IMR-90 (cell line): ENCODE measurements at regions not wholly inside any gene's neighbourhood (a gene's known extent, or its start where the extent isn't known, plus 50 kb on each side); places are given as distances from the start of the nearest gene placed in this dataset.

Experiments
- ATAC-seq: fragments of 200-7000 bp; cut with Tn5 transposase; 2 replicates; pipeline ENCODE4 v1.9.1; 2020; ENCODE audit warnings: low read depth, mild to moderate bottlenecking, moderate library complexity
- BruUV-seq: library from RNA; stranded (reverse); fragments of 400-500 nt; replicated peaks from 2 replicates; lab custom pipeline; 2021; lab: Mats Ljungman, UMichigan
- CTCF ChIA-PET: fragments of 300-600 bp; formaldehyde crosslinking; extraction: SDS; loops from one replicate; lab custom pipeline; 2021; ENCODE audit warnings: antibody characterized with exemption; lab: Yijun Ruan, JAX
- POLR2A ChIA-PET: fragments of 300-600 bp; sonication (Branson Sonifier 250); formaldehyde crosslinking; loops from one replicate; lab custom pipeline; 2022; ENCODE audit warnings: antibody characterized with exemption; ENCODE audit not compliant: unreplicated experiment; lab: Charles Lee
- DNase-seq: peaks from one replicate; pipeline ENCODE4 v3.0.0; 2013
- H2AFZ ChIP-seq: replicated peaks from 2 replicates; pipeline ENCODE3; 2013; ENCODE audit warnings: low read length, mild to moderate bottlenecking; ENCODE audit not compliant: poor library complexity
- H2AK5ac ChIP-seq: 2 replicates; pipeline ENCODE4 v1.6.1; 2013; ENCODE audit warnings: low read depth, low read length, inconsistent platforms
- H2AK9ac ChIP-seq: replicated peaks from 2 replicates; pipeline ENCODE3; 2013; ENCODE audit warnings: mild to moderate bottlenecking, low read depth, low read length, moderate library complexity; ENCODE audit not compliant: poor library complexity
- H2BK120ac ChIP-seq: 2 replicates; pipeline ENCODE4 v1.6.1; 2013; ENCODE audit warnings: low read depth, low read length, inconsistent platforms
- H2BK15ac ChIP-seq: 3 replicates; pipeline ENCODE4 v1.6.1; 2013; ENCODE audit warnings: low read depth, low read length, inconsistent platforms
- H2BK20ac ChIP-seq: 2 replicates; pipeline ENCODE4 v1.6.1; 2013; ENCODE audit warnings: low read depth, mild to moderate bottlenecking, inconsistent platforms, low read length, moderate library complexity
- H2BK5ac ChIP-seq: 2 replicates; pipeline ENCODE4 v1.6.1; 2013; ENCODE audit warnings: mild to moderate bottlenecking, low read depth, low read length, inconsistent platforms; ENCODE audit not compliant: poor library complexity, severe bottlenecking
- H3K14ac ChIP-seq: replicated peaks from 2 replicates; pipeline ENCODE4 v1.6.1; 2013; ENCODE audit warnings: low read depth, low read length, inconsistent platforms
- H3K18ac ChIP-seq: 2 replicates; pipeline ENCODE4 v1.6.1; 2013; ENCODE audit warnings: low read depth, low read length, control low read depth
- H3K23ac ChIP-seq: 2 replicates; pipeline ENCODE4 v1.6.1; 2013; ENCODE audit warnings: low read depth, low read length, inconsistent platforms
- H3K27ac ChIP-seq: 2 replicates; pipeline ENCODE4 v1.5.1; 2013; ENCODE audit warnings: mild to moderate bottlenecking, control low read depth, low read length; ENCODE audit not compliant: insufficient read depth
- H3K27me3 ChIP-seq: 2 replicates; pipeline ENCODE4 v1.6.1; 2013; ENCODE audit warnings: low read length; ENCODE audit not compliant: control insufficient read depth, insufficient read depth
- H3K36me3 ChIP-seq: 2 replicates; pipeline ENCODE4 v1.6.1; 2013; ENCODE audit warnings: low read length, mixed read lengths; ENCODE audit not compliant: control insufficient read depth, insufficient read depth
- H3K4ac ChIP-seq: 2 replicates; pipeline ENCODE4 v1.6.1; 2013; ENCODE audit warnings: low read depth, low read length, inconsistent platforms
- H3K4me1 ChIP-seq: 2 replicates; pipeline ENCODE4 v1.6.1; 2013; ENCODE audit warnings: low read length, mixed read lengths; ENCODE audit not compliant: control insufficient read depth, insufficient read depth
- H3K4me2 ChIP-seq: 2 replicates; pipeline ENCODE4 v1.6.1; 2013; ENCODE audit warnings: low read depth, mild to moderate bottlenecking, control low read depth, low read length, moderate library complexity
- H3K4me3 ChIP-seq: 2 replicates; pipeline ENCODE4 v1.5.1; 2013; ENCODE audit warnings: low read depth, mild to moderate bottlenecking, control low read depth, low read length, moderate library complexity; ENCODE audit not compliant: insufficient read depth
- H3K56ac ChIP-seq: 2 replicates; pipeline ENCODE4 v1.6.1; 2013; ENCODE audit warnings: low read length, inconsistent platforms; ENCODE audit not compliant: insufficient read depth; ENCODE audit errors: extremely low read depth
- H3K79me1 ChIP-seq, 2 experiments: 2 replicates each; pipeline ENCODE4 v1.6.1; 2013; ENCODE audit warnings: low read length in 2 of 2, inconsistent platforms in 1 of 2, low read depth in 1 of 2
- H3K9ac ChIP-seq: 2 replicates; pipeline ENCODE4 v1.6.1; 2013; ENCODE audit warnings: low read depth, low read length, control low read depth
- H3K9me1 ChIP-seq: 2 replicates; pipeline ENCODE4 v1.6.1; 2013; ENCODE audit warnings: low read length, inconsistent platforms; ENCODE audit not compliant: insufficient read depth
- H3K9me3 ChIP-seq: 2 replicates; pipeline ENCODE4 v1.6.1; 2013; ENCODE audit warnings: low read length; ENCODE audit not compliant: control insufficient read depth, insufficient read depth
- H4K20me1 ChIP-seq: 2 replicates; pipeline ENCODE4 v1.6.1; 2013; ENCODE audit warnings: low read length, inconsistent platforms; ENCODE audit not compliant: insufficient read depth
- H4K5ac ChIP-seq: 2 replicates; pipeline ENCODE4 v1.6.1; 2013; ENCODE audit warnings: mild to moderate bottlenecking, low read depth, low read length, control low read depth
- H4K8ac ChIP-seq, 2 experiments: 2 replicates each; pipeline ENCODE4 v1.6.1; 2013; ENCODE audit warnings: low read depth in 2 of 2, low read length in 2 of 2, control low read depth in 1 of 2, inconsistent platforms in 1 of 2
- H4K91ac ChIP-seq: 2 replicates; pipeline ENCODE4 v1.6.1; 2013; ENCODE audit warnings: low read depth, low read length, inconsistent platforms; ENCODE audit not compliant: insufficient read depth
- BHLHE40 ChIP-seq: fragments of 150-350 bp; IDR thresholded peaks from 2 replicates; pipeline ENCODE4 v1.6.1; 2016; ENCODE audit warnings: mild to moderate bottlenecking, low read depth, low read length
- CEBPB ChIP-seq: IDR thresholded peaks from 2 replicates; pipeline ENCODE4 v1.6.1; 2012; ENCODE audit warnings: low read depth, low read length, improper control_type of control experiment
- MAFK ChIP-seq: IDR thresholded peaks from 2 replicates; pipeline ENCODE4 v1.6.1; 2012; ENCODE audit warnings: low read depth, low read length, improper control_type of control experiment
- RFX5 ChIP-seq: IDR thresholded peaks from 2 replicates; pipeline ENCODE4 v1.8.0; 2012; ENCODE audit warnings: low read depth, mild to moderate bottlenecking, low read length, moderate library complexity
- SMC3 ChIP-seq: fragments of 150-350 bp; IDR thresholded peaks from 2 replicates; pipeline ENCODE4 v1.6.1; 2016; ENCODE audit warnings: low read depth, mild to moderate bottlenecking, antibody characterized with exemption, low read length, moderate library complexity
- WGBS, 2 experiments: methylation state at CpG; one replicate each; pipeline versions ENCODE4 v1.1.5 to v1.1.7; 2013; ENCODE audit warnings: missing lambda C conversion rate in 2 of 2; ENCODE audit not compliant: insufficient read length in 1 of 2; ENCODE audit errors: extremely low coverage in 2 of 2; 5-methylcytosine and 5-hydroxymethylcytosine counted together
- dilution Hi-C: fragments of 300-500 bp; cut with HindIII; formaldehyde crosslinking; loops from one replicate; pipeline ENCODE4 v1.14.3; 2018; ENCODE audit warnings: low sequenced_read_pairs; ENCODE audit not compliant: unreplicated experiment
- in situ Hi-C: fragments of 300-500 bp; cut with MboI; formaldehyde crosslinking; loops from 3 replicates; pipeline ENCODE4 v1.14.3; 2019; ENCODE audit warnings: low sequenced_read_pairs, inconsistent platforms, mixed read lengths
- intact Hi-C: fragments of 100-400 bp; cut with micrococcal nuclease; formaldehyde crosslinking; loops from 2 replicates; pipeline ENCODE4 v1.10.0; 2022
- TF ChIP-seq, protein P1 (sequence below): fragments of 150-350 bp; IDR thresholded peaks from 2 replicates; pipeline ENCODE4 v1.6.1; 2017; ENCODE audit warnings: mild to moderate bottlenecking, antibody characterized with exemption, low read length, low read depth

DNA sequence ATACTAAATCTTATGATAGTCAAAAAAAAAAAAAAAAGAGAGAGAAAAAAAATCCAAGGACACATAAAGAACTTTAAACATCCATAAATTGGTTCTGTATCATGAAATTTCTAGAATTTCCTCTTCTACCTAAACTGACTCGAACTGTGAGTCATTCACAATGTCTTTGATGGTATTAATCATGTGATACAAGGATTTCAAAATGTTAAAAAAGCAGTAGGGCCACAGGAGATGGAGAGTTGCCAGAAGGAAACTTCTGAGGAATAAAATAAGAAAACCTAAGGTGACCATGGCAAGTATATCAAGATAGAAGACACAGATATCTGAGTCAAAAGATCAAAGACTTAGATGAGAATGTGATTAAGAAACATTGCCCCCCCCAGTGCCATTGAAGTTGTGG, 1320.9 kb upstream of the FLRT2 start:
- ATAC-seq: no peak

More for the DNA sequence above, 1320.9 kb upstream of the FLRT2 start:
- Histone ChIP-seq H3K27me3 (no peaks in the 10 kb centered on the region), H2BK20ac (no peak overlapping the region), H3K9me1 (no peaks in the 10 kb centered on the region), H3K9me3 (no peaks in the 10 kb centered on the region; the same call in 1 of the 2 replicates), H2BK120ac (no peak overlapping the region), H2BK15ac (no peak overlapping the region), H4K20me1 (no peaks in the 10 kb centered on the region), H4K5ac (no peak overlapping the region), H2AK9ac (no peak overlapping the region), H3K14ac (no peak overlapping the region), H2AK5ac (no peak overlapping the region), H2AFZ (no peak overlapping the region), H3K56ac (no peak overlapping the region), H3K18ac (no peak overlapping the region), H3K9ac (no peak overlapping the region), H3K4ac (no peak overlapping the region), H4K91ac (no peak overlapping the region), H3K4me2 (no peak overlapping the region), H3K23ac (no peak overlapping the region), H3K4me3 (no peak overlapping the region), H3K79me1 (no peaks in the 10 kb centered on the region), H4K8ac (no peak overlapping the region), H3K27ac (no peak overlapping the region), H2BK5ac (no peak overlapping the region), H3K36me3 (no peaks in the 10 kb centered on the region), H3K4me1 (no peaks in the 10 kb centered on the region)
- DNase-seq: no peak
- ChIA-PET POLR2A (no interaction called here), CTCF (no interaction called here)
- dilution Hi-C loops (no loop called here), in situ Hi-C loops (no loop called here), intact Hi-C loops (no loop called here)
- TF ChIP-seq CEBPB (no peak), SMC3 (no peak), RFX5 (no peak), MAFK (no peak), BHLHE40 (no peak)
- TF ChIP-seq, protein P1, sequence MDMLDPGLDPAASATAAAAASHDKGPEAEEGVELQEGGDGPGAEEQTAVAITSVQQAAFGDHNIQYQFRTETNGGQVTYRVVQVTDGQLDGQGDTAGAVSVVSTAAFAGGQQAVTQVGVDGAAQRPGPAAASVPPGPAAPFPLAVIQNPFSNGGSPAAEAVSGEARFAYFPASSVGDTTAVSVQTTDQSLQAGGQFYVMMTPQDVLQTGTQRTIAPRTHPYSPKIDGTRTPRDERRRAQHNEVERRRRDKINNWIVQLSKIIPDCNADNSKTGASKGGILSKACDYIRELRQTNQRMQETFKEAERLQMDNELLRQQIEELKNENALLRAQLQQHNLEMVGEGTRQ: no peak
- BruUV-seq: no TSS peak
- WGBS, 2 experiments: no CpG with 5 or more reads among the region's 1 CpG
